Breast epithelium (tissue), 4 donors: ENCODE measurements at regions not wholly inside any gene's neighbourhood (a gene's known extent, or its start where the extent isn't known, plus 50 kb on each side); places are given as distances from the start of the nearest gene placed in this dataset.
"Not testable (repeated sequence)": the region's sequence is repeated elsewhere in the genome, so short reads cannot be mapped to it uniquely, and the experiment has no call there.

ENCODE experiments used
- DNase-seq, 2 donors: peaks; one replicate each; pipeline ENCODE4 v3.0.0-alpha.2; 2019; ENCODE audit warnings: low spot score in 2 of 2
- H3K27ac ChIP-seq, 2 donors: fragments of 200-600 bp; sonication (generic) in 1 of 2; one replicate each; pipeline ENCODE4 v1.5.1; 2016 to 2019; ENCODE audit warnings: mild to moderate bottlenecking in 1 of 2
- H3K27me3 ChIP-seq, 2 donors: fragments of 200-600 bp; sonication (generic) in 1 of 2; one replicate each; pipeline versions ENCODE4 v1.5.1 to v1.6.0; 2017 to 2019; ENCODE audit warnings: control low read depth in 1 of 2, mild to moderate bottlenecking in 1 of 2
- H3K36me3 ChIP-seq: fragments of 200-600 bp; one replicate; pipeline ENCODE4 v1.5.1; 2019
- H3K4me1 ChIP-seq, 2 donors: fragments of 200-600 bp; sonication (generic); one replicate each; pipeline ENCODE4 v1.5.1; 2016 to 2019; ENCODE audit warnings: control low read depth in 1 of 2
- H3K4me3 ChIP-seq, 3 donors: fragments of 200-600 bp; sonication (generic); 1 replicate in 2 of 3; 2 replicates in 1 of 3; pipeline ENCODE4 v1.5.1; 2016 to 2019; ENCODE audit warnings: mild to moderate bottlenecking in 3 of 3, moderate library complexity in 2 of 3
- H3K9me3 ChIP-seq, 2 donors: fragments of 200-600 bp; sonication (generic) in 1 of 2; one replicate each; pipeline ENCODE4 v1.5.1; 2016 to 2019; ENCODE audit warnings: control low read depth in 1 of 2
- POLR2A ChIP-seq: fragments of 450-650 bp; IDR thresholded peaks from one replicate; pipeline ENCODE4 v1.6.1; 2016; ENCODE audit warnings: antibody characterized with exemption, mild to moderate bottlenecking, moderate library complexity
- POLR2AphosphoS5 ChIP-seq, 3 donors: sonication (generic); formaldehyde crosslinking; IDR thresholded peaks; one replicate each; pipeline ENCODE4 v1.6.1; 2017; ENCODE audit warnings: antibody characterized with exemption in 3 of 3
- intact Hi-C: fragments of 100-400 bp; cut with DNase I; formaldehyde crosslinking; loops from one replicate; pipeline ENCODE4 v1.15.1; 2023; ENCODE audit warnings: low total_unique reads
- TF ChIP-seq, protein P1 (sequence below), 3 donors: fragments of 450-650 bp; IDR thresholded peaks; one replicate each; pipeline ENCODE4 v1.5.1; 2016 to 2017; ENCODE audit warnings: antibody characterized with exemption in 3 of 3, mild to moderate bottlenecking in 3 of 3, moderate library complexity in 3 of 3

DNA sequence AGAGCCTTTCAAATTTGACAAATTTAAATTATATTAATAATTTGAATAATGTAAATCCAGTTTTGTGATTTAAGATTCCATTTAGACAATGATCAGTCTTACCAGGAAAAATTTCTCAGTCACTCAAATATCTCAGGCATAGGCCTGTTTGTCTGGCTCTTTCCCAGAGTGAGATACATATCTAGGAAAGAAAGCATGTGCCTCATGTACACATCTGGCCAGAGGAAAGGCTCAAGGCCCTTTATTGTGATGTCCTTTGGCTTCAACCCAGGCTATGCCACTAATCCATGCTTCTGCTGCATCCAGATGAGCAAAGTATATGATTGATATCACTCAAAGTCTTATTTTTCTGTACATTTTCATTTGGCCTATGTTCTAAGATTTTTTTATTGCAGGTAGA is 473.3 kb upstream of the ADGRL3 start:
- no peaks in the 10 kb centered on the region for H3K27me3 ChIP-seq
- intact Hi-C loops = no loop called here
- no peak for TF ChIP-seq POLR2A
- no peak for TF ChIP-seq POLR2AphosphoS5 (IDR thresholded peaks at IDR 0.05)
- TF ChIP-seq, protein P1, sequence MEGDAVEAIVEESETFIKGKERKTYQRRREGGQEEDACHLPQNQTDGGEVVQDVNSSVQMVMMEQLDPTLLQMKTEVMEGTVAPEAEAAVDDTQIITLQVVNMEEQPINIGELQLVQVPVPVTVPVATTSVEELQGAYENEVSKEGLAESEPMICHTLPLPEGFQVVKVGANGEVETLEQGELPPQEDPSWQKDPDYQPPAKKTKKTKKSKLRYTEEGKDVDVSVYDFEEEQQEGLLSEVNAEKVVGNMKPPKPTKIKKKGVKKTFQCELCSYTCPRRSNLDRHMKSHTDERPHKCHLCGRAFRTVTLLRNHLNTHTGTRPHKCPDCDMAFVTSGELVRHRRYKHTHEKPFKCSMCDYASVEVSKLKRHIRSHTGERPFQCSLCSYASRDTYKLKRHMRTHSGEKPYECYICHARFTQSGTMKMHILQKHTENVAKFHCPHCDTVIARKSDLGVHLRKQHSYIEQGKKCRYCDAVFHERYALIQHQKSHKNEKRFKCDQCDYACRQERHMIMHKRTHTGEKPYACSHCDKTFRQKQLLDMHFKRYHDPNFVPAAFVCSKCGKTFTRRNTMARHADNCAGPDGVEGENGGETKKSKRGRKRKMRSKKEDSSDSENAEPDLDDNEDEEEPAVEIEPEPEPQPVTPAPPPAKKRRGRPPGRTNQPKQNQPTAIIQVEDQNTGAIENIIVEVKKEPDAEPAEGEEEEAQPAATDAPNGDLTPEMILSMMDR (IDR thresholded peaks at IDR 0.05) = no peak

GRCh38 chr4:60729194-60729593 is 470.9 kb upstream of the ADGRL3 start:
- peaks cover 0 to 3% of the 10 kb centered on the region in 2 donors for H3K9me3 ChIP-seq
- no peaks in the 10 kb centered on the region for H3K27me3 ChIP-seq
- H3K4me3 ChIP-seq = no peak overlapping the region
- TF ChIP-seq, protein P1 (IDR thresholded peaks at IDR 0.05) = no peak
- no peak for TF ChIP-seq POLR2A
- TF ChIP-seq POLR2AphosphoS5 (IDR thresholded peaks at IDR 0.05) = no peak
- no peaks in the 10 kb centered on the region for H3K4me1 ChIP-seq
- no peak for DNase-seq
- H3K36me3 ChIP-seq = no peaks in the 10 kb centered on the region
- H3K27ac ChIP-seq = no peak overlapping the region
- intact Hi-C loops = no loop called here

More for the DNA sequence above, 473.3 kb upstream of the ADGRL3 start:
- Histone ChIP-seq H3K4me1 (no peaks in the 10 kb centered on the region), H3K36me3 (no peaks in the 10 kb centered on the region), H3K27ac (no peak overlapping the region), H3K4me3 (no peak overlapping the region), H3K9me3 (peaks cover 0 to 3% of the 10 kb centered on the region in 2 donors)
- no peak for DNase-seq

GRCh38 chr4:60729764-60730163 is 470.4 kb upstream of the ADGRL3 start:
- H3K27ac ChIP-seq, H3K4me1 ChIP-seq, H3K4me3 ChIP-seq, DNase-seq, intact Hi-C loops, H3K9me3 ChIP-seq, H3K27me3 ChIP-seq, H3K36me3 ChIP-seq: not testable (repeated sequence)

- no peaks in the 10 kb centered on the region for H3K9me3 ChIP-seq
- H3K4me1 ChIP-seq = no peaks in the 10 kb centered on the region
- no peaks in the 10 kb centered on the region for H3K36me3 ChIP-seq
- no peaks in the 10 kb centered on the region for H3K27me3 ChIP-seq
- TF ChIP-seq POLR2AphosphoS5 (IDR thresholded peaks at IDR 0.05) (no peak), POLR2A (no peak)
- TF ChIP-seq, protein P1 (IDR thresholded peaks at IDR 0.05) = no peak
- DNase-seq = no peak
- H3K27ac ChIP-seq = no peak overlapping the region
- H3K4me3 ChIP-seq = no peak overlapping the region
- intact Hi-C loops = no loop called here
These were observed 462.3 kb upstream of the ADGRL3 start for GRCh38 chr4:60737858-60738257.

DNA sequence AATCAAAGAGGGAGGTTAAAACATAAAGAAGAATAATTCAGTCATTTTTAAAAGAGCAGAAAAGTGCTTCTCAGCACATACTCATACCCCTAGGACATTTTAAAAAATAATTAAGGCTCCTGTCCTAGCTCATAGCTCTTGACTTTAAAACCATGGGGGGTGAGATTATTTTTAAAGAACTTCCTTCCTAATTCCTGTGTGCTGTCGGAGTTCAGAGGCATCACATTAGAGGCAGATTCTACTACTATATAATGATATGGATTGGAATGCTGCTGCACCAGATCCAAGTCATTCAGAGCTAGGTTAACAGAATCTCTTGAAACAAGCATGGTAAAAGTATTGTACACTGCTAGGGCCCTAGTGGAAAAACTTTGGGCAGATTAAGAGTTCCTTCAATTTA is 456.5 kb upstream of the ADGRL3 start:
- Histone ChIP-seq H3K9me3 (no peaks in the 10 kb centered on the region), H3K27me3 (no peaks in the 10 kb centered on the region), H3K4me1 (no peaks in the 10 kb centered on the region), H3K36me3 (no peaks in the 10 kb centered on the region), H3K27ac (no peak overlapping the region), H3K4me3 (no peak overlapping the region)
- TF ChIP-seq POLR2AphosphoS5 (IDR thresholded peaks at IDR 0.05) = no peak
- TF ChIP-seq POLR2A = no peak
- TF ChIP-seq, protein P1 (IDR thresholded peaks at IDR 0.05) = no peak
- no peak for DNase-seq
- intact Hi-C loops = no loop called here

- Histone ChIP-seq H3K27me3 (no peaks in the 10 kb centered on the region), H3K9me3 (no peaks in the 10 kb centered on the region), H3K4me1 (no peaks in the 10 kb centered on the region), H3K27ac (no peak overlapping the region), H3K4me3 (no peak overlapping the region), H3K36me3 (no peaks in the 10 kb centered on the region)
- intact Hi-C loops = no loop called here
- DNase-seq = no peak
- TF ChIP-seq POLR2AphosphoS5 (IDR thresholded peaks at IDR 0.05) = no peak
These were observed 455.4 kb upstream of the ADGRL3 start for GRCh38 chr4:60744767-60745166.
